ENCODE measurements at regions not wholly inside any gene's neighbourhood (a gene's known extent, or its start where the extent isn't known, plus 50 kb on each side); places are given as distances from the start of the nearest gene placed in this dataset.
A peak's percentile ranks its signal among the peaks of the same experiment; 100 is the strongest.
"Not testable (repeated sequence)": the region's sequence is repeated elsewhere in the genome, so short reads cannot be mapped to it uniquely, and the experiment has no call there.

DNA sequence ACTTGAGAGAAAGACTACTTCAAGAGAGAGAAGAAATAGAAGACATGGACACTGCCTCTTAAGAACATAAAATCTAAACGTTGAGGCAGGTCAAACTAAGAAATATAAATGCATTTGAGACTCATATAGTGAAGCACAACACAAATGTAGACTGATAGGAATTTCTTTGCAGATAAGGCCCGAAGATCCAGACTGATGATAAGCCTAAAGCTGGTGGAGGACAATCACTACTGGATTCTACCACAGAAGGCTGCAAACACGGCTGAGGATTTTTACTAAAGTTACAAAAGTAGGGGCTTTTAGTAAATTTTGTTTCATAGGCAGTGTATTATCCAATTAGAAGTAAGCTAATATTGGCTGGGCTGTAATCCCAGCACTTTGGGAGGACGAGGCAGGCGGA, 278.3 kb downstream of the RAP2B start:
- no peak for DNase-seq (ENCODE audit: low spot score)

DNA sequence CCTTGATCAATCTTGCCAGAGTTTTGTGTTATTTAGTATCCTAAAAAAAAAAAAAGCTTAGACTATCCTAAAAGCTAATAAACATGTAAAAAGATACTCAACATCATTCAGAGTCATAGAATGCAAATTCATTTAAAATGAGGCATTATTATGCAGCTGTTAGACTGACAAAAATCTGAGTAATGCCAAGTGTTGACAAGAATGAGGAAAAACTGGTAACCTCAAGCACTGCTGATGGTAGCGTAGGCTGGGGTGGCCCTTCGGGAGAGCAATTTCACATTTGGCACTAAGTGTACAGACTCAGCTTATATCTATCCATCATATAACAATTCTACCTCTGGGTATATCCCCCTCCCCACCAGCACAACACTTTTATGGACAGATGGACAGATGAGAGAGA, 280.4 kb downstream of the RAP2B start:
- no peak for DNase-seq (ENCODE audit: low spot score)

GRCh38 chr3:153442799-153443487, 280.9 kb downstream of the RAP2B start:
- DNase-seq (ENCODE audit: low spot score), result no peak

DNA sequence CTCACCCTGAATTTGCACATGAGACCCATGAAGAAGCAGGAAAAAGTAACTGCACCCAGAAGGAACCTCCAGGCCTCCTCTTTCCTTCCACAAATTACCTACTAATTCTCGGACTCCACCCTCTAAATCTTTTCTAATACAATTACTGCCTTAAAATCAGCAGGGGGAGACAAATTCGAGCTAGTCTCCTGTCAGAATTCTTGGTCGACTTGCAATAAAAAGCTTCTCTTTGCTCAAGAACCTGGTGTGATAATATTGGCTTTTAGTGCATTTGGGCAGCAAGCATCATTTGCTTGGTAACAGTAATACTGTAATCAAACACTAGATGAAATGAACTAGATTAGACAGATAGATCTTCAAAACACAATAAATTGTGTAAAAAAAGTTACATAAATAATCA, 281.9 kb downstream of the RAP2B start:
- DNase-seq (ENCODE audit: low spot score), result no peak

DNA sequence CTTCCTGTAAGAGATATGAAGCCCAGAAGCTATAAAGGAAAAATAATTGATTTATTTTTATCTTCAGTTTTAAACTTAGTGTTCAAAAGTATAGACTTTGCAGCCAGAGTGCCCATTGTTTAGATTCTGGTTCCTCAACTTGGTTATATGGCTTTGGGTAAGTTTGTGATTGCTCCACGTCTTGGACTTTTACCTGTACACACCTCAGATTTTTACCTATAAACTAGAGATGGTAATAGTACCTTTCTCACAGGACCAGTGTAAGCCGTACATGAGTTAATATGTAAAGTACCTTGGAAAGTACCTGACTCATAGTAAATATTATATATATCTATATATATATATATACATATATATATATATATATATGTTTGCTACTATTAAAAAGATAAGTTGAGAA, 283.8 kb downstream of the RAP2B start:
- no peak for DNase-seq (ENCODE audit: low spot score)

- no peak for DNase-seq (ENCODE audit: low spot score)
Observed at GRCh38 chr3:153448151-153448829, 286.3 kb downstream of the RAP2B start.

- DNase-seq (ENCODE audit: low spot score), result no peak
Observed at GRCh38 chr3:153456833-153457545, 295.0 kb downstream of the RAP2B start.

DNA sequence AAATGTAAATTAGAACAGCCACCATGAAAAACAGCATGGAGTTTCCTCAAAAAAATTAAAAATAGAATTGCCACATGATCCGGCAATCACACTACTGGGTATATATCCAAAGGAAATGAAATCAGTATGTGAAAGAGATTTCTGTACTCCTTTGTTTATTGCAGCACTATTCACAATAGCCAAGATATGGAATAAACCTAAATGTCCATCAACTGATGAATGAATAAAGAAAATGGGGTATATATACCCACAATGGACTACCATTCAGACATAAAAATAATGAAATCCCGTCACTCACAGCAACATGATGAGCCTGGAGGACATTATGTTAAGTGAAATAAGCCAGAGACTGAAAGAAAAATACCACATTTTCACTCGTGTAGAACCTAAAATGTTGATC, 296.9 kb downstream of the RAP2B start:
- no peak for DNase-seq (ENCODE audit: low spot score)

DNA sequence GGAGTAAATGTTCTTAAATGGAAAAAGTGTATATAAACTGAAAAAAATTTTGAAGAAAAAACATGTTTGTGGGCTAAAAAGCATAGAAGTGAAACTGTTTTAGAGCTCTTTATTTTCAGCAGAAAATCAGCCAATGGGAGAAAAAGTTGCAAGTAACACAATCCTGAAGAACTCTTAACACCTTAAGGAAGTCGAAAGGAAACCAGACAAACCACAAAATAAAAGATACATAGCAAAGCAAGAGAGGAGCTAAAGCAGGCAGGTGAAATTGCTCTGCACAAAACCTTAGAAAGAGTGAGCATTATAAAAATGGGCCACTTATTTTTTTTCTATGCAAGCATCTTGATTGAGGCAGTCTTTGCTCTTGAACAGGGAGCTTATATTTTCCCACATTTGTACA, 300.5 kb downstream of the RAP2B start:
- no peak for DNase-seq (ENCODE audit: low spot score)

- no peak for DNase-seq (ENCODE audit: low spot score)
Observed at GRCh38 chr3:153463895-153464294, 301.9 kb downstream of the RAP2B start.

GRCh38 chr3:153469162-153469561, 307.1 kb downstream of the RAP2B start:
- DNase-seq (ENCODE audit: low spot score), result no peak

- DNase-seq (ENCODE audit: low spot score), result no peak
Observed at GRCh38 chr3:153484842-153485241, 322.8 kb downstream of the RAP2B start.

GRCh38 chr3:153495422-153495821, 333.4 kb downstream of the RAP2B start:
- no peak for DNase-seq (ENCODE audit: low spot score)

DNA sequence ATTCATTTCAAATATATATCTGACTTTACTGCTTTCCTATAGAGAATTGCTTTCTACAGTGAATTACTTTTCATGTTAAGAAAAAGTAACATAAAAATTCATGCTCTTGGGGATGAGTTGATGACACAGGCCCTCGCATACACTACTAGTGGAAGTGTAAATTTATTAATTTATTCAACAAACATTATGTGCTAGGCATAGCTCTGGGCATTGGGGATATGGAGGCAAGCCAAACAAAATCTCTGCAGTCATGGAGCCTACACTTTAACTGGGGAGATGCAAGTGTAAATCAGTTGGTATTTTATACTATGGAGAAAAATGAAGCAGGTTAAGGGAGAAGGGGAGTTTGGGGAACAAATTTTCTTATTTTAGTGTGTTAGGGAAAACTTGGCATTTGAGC, 340.7 kb downstream of the RAP2B start:
- DNase-seq (ENCODE audit: low spot score), result no peak

DNA sequence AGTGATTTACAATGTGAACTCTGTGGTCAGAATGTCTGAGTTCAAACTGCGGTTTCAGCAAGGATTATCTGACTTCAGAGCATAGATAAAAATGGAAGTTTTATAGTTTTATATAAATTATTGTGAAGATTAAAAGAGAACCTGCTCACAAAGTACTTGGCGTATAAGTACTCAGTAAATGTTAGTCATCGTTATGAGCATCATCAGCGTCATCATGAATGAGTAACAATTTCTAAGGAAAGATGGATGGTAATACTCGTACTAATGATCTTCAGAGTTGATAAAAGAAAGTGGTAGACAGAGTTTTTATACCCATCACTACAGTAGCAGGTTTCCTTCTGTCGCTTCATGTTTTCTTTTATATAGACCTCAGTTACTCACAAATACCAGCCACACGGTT, 341.8 kb downstream of the RAP2B start:
- no peak for DNase-seq (ENCODE audit: low spot score)

GRCh38 chr3:153506205-153506604, 344.2 kb downstream of the RAP2B start:
- DNase-seq (ENCODE audit: low spot score), result not testable (repeated sequence)

GRCh38 chr3:153506686-153507085, 344.7 kb downstream of the RAP2B start:
- peak; percentile 47 for DNase-seq (ENCODE audit: low spot score)

- DNase-seq (ENCODE audit: low spot score), result no peak
Observed at GRCh38 chr3:153513236-153513635, 351.2 kb downstream of the RAP2B start.

- no peak for DNase-seq (ENCODE audit: low spot score)
Observed at GRCh38 chr3:153528473-153528872, 366.4 kb downstream of the RAP2B start.

DNA sequence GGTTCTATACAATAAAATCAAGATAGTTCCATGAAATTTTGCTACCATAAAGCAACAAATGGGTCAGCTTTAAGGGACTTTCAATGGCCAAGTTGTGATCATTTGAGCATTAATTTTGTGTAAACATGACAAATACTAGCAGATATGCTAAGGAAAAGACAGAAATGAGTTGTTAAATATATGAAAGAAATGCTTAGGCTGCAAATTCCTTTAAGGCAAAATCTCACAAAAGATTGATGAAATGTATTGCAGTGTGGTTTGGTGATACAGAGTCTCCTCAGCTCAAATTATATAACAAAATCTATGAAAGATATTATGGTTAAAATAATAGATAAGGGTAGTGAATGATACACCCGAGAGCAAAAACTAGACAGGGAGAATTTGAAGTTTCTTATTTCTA, 377.2 kb downstream of the RAP2B start:
- DNase-seq (ENCODE audit: low spot score), result no peak

DNA sequence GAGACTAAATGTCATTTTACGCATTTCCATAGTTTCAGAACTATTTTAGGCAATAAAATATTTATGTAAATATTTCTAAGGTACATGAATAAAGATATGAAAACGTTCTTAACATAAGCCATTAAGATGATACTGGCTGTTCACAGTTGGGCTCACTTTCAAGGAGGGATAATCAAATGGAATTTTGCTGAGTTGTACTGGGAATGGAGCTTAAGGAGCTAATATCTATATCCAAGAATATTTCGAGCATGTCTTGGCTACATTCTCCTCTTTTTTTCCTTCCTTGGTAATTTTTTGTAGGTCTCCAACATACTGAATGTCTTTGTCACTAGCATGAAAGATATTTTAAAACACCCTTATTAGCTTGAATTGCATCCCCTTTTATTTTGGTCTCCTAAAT, 383.4 kb downstream of the RAP2B start:
- no peak for DNase-seq (ENCODE audit: low spot score)

- DNase-seq (ENCODE audit: low spot score), result no peak
Observed at GRCh38 chr3:153547970-153548369, 385.9 kb downstream of the RAP2B start.

- DNase-seq (ENCODE audit: low spot score), result not testable (repeated sequence)
Observed at GRCh38 chr3:153549686-153550085, 387.7 kb downstream of the RAP2B start.
